HG03571 (cell line): ENCODE measurements at regions not wholly inside any gene's neighbourhood (a gene's known extent, or its start where the extent isn't known, plus 50 kb on each side); places are given as distances from the start of the nearest gene placed in this dataset.

Experiments
- ATAC-seq: cut with Tn5 transposase; IDR thresholded peaks from one replicate; pipeline ENCODE4 v1.9.1; 2021; ENCODE audit not compliant: unreplicated experiment

GRCh38 chr6:141593311-141593710 is 539.4 kb upstream of the GJE1 start:
- no peak for ATAC-seq

- no peak for ATAC-seq
Measured at GRCh38 chr6:141587482-141588266, 545.1 kb upstream of the GJE1 start.

GRCh38 chr6:141580988-141581552 is 551.7 kb upstream of the GJE1 start:
- no peak for ATAC-seq

- no peak for ATAC-seq
Measured at GRCh38 chr6:141580131-141580530, 552.6 kb upstream of the GJE1 start.

- no peak for ATAC-seq
Measured at GRCh38 chr6:141576751-141577150, 556.0 kb upstream of the GJE1 start.

GRCh38 chr6:141562851-141563763 is 569.6 kb upstream of the GJE1 start:
- ATAC-seq, result peak; percentile 91

- ATAC-seq, result peak; percentile 34
Measured at GRCh38 chr6:141562186-141562811, 570.4 kb upstream of the GJE1 start.

- no peak for ATAC-seq
Measured at GRCh38 chr6:141561154-141561553, 571.6 kb upstream of the GJE1 start.

- peak; percentile 89 for ATAC-seq
Measured at GRCh38 chr6:141552463-141552862, 580.3 kb upstream of the GJE1 start.

GRCh38 chr6:141552031-141552430 is 580.7 kb upstream of the GJE1 start:
- no peak for ATAC-seq

GRCh38 chr6:141551318-141551717 is 581.4 kb upstream of the GJE1 start:
- ATAC-seq, result no peak

GRCh38 chr6:141550471-141550870 is 582.3 kb upstream of the GJE1 start:
- no peak for ATAC-seq

GRCh38 chr6:141548966-141549365 is 583.8 kb upstream of the GJE1 start:
- no peak for ATAC-seq

- ATAC-seq, result no peak
Measured at GRCh38 chr6:141541581-141542324, 591.0 kb upstream of the GJE1 start.

- ATAC-seq, result no peak
Measured at GRCh38 chr6:141540207-141540606, 592.5 kb upstream of the GJE1 start.

GRCh38 chr6:141539617-141540016 is 593.1 kb upstream of the GJE1 start:
- ATAC-seq, result no peak

- no peak for ATAC-seq
Measured at GRCh38 chr6:141532211-141532610, 600.5 kb upstream of the GJE1 start.

GRCh38 chr6:141531040-141531439 is 601.7 kb upstream of the GJE1 start:
- ATAC-seq, result no peak

- ATAC-seq, result no peak
Measured at GRCh38 chr6:141528596-141528995, 604.1 kb upstream of the GJE1 start.

- ATAC-seq, result no peak
Measured at GRCh38 chr6:141526985-141527384, 605.7 kb upstream of the GJE1 start.

GRCh38 chr6:141521440-141521839 is 611.3 kb upstream of the GJE1 start:
- ATAC-seq, result no peak
